ENCODE measurements at regions not wholly inside any gene's neighbourhood (a gene's known extent, or its start where the extent isn't known, plus 50 kb on each side); places are given as distances from the start of the nearest gene placed in this dataset.

DNA sequence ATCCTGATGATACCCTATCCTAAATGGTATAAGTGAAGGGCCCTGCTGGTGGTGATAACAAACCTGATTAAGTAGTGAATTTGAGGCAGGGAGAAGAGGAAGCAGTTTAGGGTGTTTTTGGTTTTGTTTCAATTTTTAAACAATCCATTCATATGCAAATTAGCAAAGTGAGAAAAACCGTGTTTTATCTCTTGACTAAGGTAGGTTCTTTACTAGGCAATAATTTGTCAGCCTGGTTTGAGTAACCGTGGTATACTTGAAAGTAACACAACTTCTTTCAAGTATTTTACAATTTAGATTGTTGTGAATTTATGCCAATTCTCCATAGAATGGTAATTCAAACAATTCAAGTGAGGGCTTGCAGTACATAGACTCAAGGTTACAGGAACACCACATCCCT lies 177.8 kb upstream of the CD180 start:
- DNase-seq (ENCODE audit: low read depth, low spot score) = no peak

DNA sequence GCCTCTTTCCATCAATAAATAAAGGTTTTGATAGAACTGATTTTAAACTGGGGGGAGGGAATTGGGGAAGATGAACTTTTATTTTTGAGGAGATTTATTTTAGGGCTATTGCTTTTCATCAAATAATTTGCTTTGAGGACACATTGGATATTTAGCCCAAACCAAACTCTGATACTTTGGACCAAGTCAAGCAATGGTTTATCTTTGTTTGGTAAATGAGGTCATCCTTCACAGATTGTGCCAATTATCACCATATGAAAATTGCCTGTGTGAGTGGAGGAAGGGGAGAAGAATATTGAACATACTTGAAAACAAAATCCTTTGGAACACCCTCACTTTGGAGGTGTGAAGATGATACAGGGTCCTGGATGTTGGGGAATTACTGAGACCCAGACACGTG lies 176.9 kb upstream of the CD180 start:
- DNase-seq (ENCODE audit: low read depth, low spot score) = no peak

DNA sequence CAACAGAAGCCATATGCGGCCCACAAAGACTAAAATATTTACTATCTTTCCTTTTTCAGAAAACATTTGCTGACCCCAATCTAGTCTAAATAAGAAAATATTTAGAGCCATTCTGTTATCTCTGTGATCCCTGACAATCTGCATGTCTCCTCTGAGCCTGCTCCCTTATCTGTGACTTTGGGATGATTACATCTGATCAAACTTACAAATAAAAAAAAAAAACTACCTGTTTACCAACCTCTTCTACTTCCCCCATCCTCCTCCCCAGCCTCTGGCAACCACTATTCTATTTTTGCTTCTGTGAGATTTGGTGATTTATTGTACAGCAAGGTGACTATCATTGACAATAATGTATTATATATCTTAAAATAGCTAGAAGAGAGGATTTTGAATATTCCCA lies 176.3 kb upstream of the CD180 start:
- DNase-seq (ENCODE audit: low read depth, low spot score) = no peak

DNA sequence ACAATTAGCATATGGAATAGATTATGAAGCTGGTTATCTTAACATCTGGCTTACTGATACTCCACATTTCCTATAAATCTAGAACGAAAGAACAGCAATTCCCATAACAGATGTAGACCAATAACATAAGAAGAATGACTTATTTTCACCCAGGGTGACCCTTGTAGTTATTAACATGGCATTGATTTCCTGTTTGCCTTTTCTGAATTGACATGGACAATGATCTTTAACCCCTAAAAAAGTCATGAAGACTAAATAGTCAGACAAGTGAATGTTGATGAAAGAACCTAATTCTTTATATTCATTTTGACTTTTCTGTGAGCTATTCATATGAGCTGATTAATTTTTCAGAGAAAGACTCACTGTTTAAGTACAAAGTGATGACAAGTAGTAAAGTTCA lies 175.3 kb upstream of the CD180 start:
- no peak for DNase-seq (ENCODE audit: low read depth, low spot score)

DNA sequence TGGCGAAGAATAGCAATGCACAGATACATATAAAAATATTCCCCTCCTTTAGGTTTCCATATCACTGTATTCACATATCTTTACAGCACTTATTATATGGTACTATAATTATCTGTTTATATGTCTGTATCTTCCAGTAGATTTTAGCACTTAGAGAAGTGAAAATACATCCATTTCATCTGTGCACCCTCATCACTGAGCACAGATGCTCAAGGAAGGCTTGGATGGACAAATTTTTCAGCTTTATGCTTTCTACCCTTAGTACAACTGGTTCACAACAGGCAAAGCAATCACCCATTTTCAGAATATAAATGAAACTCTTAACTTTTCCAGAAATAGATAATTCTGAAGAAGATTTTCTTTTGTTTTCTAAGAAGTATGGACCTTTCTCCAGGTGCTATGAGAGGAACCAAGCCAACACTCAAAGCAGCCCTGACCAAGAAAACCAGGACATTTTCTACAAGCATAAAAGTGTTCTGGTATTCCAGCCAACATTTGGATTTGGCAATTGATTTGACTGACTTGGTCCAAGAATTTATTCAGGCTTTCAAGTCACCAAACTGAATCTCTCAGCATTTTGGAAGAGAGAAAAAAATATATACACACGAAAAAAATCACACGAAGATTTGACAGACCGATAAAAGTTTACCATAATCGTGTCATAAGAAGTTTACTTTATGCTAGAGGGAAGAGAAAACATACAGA lies 170.2 kb upstream of the CD180 start:
- DNase-seq (ENCODE audit: low read depth, low spot score) = no peak

DNA sequence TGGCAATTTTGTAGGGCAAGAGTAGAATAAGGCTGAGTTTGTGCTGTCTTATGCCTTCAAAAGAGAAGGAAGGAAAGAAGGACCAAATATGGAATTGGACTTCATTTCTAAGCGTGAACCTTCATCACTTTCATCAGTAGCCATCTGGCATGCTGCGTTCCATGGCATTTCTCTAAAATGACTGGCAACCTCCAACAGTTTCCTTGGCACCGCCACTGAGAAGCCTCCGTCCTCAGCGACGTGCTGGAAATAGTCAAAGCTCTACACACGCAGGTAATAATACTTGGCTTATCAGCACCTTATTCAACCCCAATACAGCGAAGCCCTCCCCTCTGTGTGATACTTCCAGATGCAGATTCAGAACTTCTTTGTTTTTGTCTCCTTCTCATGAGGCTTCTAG lies 169.7 kb upstream of the CD180 start:
- DNase-seq (ENCODE audit: low read depth, low spot score) = no peak

DNA sequence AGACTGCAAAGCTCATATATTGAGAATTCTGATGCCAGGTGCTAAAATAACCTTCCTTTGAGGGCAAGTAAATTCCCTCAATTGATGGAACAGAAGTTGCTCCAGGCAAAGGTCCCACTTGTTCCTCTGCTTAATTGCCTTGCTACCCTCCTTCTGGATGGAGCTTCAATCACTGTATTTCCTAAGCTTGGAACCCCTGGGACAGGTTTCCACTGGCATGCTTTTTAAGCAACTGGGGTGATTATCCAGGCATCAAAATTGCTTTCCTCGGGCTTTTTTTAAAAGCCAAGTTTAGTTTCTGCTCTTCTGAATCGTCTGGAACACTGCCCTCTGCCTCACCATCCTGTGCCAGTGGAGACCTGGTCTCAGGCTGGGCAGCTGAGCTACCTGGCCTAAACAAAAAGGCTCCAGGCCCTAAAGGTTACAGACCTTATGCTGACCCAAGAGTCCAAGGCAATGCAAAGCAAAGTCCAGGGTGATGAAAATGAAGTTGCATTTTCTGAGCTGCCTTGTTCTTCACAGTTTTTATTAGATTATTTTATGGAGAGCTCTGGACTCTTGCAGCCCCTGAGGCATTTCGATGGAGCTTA lies 167.9 kb upstream of the CD180 start:
- DNase-seq (ENCODE audit: low read depth, low spot score) = no peak

DNA sequence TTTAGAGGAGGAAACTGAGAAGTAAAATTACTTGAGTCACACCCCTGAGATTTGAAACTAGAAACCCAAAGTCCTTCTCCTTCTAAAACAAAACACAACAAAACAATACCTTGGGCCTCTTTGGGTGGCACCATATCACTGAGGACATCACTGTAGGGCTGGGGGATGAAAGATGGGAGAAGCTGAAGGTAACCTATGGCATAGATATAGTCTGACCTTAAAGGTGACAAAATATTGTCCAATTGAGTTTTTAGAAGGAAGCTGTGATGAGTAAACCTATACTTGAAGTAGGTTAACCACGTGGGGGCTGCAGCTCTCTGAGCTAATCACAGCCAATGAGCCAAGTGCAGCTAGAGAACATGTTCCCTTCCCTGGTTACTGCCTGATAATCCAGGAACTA lies 167.4 kb upstream of the CD180 start:
- DNase-seq (ENCODE audit: low read depth, low spot score) = no peak

DNA sequence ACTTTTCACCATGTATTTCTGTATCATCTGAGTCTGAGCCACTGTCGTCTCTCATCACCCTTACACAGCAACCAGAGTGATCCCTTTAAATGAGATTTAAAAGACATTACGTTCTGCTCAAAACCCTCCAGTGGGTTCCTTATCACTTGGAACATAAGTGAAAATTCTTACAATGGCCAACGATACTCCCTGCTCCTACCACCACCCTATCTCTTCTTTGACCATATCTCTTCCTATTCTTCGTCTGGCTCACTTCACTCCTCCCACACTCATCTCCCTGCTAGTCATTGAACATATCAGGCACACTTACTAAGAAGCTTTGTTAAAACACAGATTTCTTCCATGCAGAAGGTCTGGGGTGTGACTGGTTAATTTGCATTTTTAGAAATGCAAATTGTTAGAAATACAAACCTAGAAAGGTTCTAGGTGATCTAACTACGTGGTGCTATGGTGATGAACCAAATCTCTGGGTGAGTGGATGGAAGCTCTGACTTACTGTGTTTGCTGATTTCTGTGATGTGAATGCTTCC lies 166.6 kb upstream of the CD180 start:
- no peak for DNase-seq (ENCODE audit: low read depth, low spot score)

DNA sequence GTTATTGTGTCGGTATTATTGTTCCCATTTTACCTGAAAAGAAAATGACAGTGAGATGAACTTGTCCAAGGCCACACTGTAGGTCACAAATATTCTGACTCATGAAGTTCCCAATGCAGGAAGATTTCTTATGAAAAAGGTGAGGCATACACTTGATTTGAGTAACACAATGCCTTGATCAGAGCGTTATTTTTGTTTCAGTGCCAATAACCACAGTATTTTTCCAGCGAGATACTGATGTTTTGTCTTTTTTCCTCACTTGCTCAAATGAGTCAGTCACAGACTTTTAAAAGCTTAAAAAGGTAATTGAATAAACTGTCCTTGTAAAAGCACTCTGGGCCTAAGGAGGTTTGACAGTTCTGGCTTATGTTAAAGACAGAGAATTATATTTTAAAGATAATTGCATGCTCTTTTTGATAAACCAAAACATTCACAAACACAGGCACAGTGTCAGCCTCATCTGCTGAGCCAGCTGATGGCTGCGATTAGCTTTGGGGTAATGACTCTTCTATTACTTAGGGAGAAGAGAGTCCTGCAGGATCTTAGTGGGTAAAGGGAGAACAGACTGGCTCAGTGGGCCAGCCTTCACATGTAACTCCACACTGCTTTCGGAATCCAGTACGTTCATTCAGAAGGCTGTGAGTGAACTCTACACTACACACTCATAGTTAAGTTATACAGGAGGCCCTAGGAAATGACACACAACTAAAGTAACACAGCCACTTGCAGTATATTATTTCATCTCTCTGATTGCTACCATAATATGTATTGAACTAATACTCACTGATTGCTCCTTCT lies 165.5 kb upstream of the CD180 start:
- peak; percentile 79 for DNase-seq (ENCODE audit: low read depth, low spot score)

DNA sequence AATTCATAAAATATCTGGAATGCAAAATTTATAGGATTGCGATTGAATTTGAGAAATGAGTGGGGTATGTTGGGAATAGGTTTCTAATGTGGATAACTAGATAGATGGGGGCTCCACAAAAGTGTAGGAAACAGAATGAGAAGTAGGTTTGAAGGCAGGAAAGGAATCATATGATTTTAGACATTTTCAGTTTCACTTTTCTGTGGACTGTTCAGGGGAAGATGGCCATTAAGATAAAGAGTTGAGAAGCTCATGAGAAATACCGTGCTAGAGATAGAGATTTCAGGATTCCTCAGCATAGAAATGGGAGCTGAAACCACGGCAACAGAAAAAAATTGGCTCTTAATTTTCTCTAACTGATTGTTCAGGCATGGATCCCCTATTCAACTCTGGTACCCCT lies 163.4 kb upstream of the CD180 start:
- no peak for DNase-seq (ENCODE audit: low read depth, low spot score)

DNA sequence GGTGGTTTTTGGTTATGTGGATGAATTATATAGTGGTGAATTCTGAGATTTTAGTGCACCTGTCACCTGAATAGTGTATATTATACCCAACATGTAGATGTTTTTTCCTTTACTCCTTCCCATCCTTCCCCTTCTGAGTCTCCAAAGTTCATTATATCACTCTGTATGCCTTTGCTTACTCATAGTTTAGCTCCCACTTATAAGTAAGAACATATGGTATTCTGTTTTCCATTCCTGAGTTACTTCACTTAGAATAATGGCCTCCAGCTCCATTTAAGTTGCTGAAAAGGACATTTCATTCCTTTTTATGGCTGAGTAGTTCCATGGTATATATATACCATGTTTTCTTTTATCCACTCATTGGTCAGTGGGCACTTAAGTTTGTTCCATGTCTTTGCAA lies 161.6 kb upstream of the CD180 start:
- DNase-seq (ENCODE audit: low read depth, low spot score) = no peak

DNA sequence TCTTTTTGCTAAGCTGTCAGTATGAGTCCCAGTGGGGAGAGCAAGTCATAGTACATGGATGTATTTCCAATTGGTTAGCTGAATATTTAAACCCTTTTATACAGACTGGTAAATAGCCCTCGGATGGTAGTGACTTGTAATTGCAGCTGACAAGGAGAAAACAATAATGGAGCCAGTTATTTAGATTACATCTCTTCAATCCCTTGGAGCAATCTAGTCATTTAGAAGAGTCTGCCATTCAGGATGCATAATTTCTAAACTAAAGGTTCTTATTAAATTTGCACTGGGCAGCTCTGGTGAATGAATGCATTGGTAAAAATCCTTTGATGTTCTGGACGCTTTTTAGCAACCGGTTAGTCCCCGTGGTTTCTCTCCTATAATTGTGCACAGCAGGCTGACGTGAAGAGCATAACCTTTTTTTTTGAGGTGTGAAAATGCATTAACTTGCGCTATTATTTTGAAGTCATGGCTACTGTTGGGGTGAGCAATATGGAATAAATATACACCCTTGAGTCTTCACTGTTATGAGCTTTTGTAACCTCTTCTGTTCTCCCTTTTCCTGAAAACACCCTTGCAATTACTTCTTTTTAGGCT lies 158.6 kb upstream of the CD180 start:
- no peak for DNase-seq (ENCODE audit: low read depth, low spot score)

DNA sequence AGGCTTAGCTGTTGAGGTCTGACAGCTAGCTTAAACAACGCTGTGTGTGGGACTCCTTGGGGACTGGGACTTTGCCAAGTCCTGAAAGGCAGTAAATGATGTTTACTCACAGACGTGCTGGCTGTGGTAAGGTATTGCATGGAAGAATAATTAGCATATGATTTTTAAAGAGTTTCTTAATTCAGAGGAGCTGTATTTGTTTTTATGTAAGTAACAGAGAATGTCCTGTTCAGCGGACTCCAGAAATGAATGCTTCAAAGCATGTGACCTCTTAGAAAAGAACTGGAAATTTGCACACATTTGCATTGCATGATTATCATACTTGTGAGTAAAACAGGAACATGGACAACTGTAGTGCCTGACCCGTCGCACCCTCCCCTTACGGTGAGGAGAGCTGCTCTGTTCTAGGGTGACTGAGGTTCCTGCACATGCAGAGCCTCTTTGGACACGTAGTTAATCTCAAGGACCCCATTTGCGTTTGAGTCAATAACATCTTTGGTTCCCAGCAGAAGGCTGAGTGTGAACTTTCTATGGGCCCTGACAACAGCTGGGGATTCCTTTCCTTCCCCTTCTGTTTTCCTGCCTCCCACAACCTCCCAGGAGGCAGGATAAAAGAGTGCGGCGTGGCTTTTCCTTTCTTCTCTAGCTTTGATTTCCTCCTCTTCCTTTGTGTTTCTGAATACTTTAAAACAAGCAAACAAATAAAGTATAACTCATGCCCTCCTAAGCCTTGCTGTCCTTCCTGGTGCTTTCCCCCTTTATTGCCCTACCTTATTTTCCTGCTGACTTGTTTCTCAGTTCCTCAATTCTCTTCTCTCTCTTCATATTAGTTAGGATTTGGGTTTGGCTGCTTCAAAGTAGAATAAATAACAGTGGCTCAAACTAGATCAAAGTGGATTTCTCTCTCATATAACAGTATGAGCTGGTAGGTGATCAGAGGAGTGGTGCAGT lies 157.2 kb upstream of the CD180 start:
- peak; percentile 82 for DNase-seq (ENCODE audit: low read depth, low spot score)

DNA sequence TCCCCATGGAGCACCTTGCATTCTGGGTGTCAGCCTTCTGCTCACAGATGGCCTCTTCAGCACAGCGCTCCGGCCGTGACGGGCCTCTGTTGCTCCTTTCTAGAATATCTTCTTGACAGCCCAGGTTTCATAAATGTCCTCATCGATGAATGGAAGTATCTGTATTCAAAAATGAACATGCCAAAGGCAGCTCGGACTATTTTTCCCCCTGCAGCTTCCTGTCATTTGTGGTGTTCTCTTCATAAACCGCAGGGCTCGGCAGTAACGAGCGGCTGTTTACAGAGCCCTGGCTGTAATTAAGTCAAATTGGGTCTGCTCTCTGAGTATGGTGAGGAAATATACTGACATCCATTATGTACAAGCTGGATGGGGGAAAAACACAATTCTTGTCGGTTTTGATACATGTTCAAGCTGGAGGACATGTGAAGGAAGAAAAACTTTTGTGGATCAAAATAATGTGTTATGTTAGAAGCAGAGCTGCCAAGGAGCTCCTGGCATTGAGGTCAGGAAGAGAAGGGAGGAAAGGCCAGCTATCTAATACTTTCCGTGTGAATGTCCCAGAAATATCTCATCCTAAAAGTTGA lies 154.1 kb upstream of the CD180 start:
- peak; percentile 49 for DNase-seq (ENCODE audit: low read depth, low spot score)

DNA sequence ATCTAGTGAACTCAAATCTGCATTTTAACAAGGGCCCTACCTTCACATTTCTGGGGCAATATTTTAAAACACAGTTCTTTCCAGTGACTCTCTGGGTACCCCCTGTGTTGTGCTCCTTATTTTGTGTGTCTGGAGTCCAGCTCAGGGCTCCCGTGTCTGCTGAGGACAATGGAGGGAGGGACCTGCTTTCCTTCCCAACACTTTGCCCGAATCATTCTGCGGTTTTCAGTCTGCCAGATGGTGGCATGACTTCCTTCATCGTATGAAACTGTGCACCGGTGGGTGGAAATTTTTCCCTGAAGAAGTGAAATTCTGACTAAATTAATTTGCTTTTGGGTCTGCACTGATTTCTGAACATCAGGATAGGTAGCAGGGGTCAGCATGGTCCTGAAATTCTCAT lies 153.6 kb upstream of the CD180 start:
- DNase-seq (ENCODE audit: low read depth, low spot score) = no peak

DNA sequence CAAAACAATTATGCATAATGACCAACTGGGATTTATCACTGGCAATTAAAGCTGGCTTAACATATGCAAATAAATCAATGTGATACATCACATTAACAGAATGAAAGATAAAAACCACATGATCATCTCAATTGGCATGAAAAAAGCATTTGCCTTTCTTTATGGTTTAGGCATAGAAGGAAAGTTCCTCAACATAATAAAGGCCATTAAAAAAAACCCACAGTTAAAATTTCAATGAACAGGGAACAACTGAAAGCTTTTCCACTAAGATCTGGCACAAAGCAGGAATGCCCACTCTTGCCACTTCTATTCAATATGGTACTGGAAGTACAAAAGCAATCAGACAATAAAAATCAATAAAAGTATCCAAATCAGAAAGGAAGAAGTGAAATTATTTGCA lies 151.2 kb upstream of the CD180 start:
- DNase-seq (ENCODE audit: low read depth, low spot score) = no peak

DNA sequence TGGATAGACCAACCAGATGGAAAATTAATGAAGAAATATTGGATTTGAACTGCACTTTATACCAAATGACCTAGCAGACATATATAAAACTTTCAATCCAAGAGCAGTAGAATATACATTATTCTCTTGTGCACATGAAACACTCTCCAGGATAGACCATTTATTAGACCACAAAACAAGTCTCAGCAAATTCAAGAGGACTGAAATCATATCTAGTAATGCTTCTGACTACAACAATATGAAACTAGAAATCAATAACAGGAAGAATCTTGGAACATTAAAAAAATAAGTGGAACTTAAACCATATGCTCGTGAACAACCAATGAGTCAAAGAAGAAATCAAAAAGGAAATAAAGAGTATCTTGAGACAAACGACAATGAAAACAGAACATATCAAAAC lies 150.0 kb upstream of the CD180 start:
- DNase-seq (ENCODE audit: low read depth, low spot score) = no peak

DNA sequence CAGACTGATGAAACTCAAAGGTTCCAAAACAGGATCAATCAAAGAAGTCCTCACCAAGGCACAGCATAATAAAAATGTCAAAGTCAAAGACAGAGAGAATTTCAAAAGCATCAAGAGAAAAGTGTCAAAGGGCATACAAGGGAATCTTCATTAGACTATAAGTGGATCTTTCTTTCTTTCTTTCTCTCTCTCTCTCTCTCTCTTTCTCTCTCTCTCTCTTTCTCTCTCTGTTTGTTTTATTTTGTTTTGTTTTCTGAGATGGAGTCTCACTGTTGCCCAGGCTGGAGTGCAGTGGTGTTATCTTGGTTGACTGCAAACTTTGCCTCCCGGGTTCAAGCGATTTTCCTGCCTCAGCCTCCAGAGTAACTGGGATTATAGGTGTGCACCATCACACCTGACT lies 148.3 kb upstream of the CD180 start:
- no peak for DNase-seq (ENCODE audit: low read depth, low spot score)

DNA sequence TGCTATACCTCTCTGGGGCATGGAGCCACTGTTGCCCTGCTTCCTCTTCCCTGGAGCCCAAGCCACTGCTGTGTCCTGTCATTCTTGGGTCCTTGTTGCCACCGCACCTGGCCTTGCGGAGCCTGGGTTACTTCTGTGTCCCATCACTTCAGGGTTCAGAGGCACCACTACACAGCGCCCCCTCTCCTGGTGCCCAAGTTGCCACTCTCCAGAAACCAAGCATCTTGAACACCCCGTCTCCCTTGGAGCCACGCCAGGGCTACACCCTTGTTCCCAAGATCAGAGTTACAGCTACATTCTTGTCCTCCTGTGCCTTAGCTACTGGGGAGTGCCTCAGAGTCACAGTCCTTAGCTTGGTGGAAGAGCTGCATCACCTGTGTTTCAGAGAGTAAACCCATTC lies 147.2 kb upstream of the CD180 start:
- DNase-seq (ENCODE audit: low read depth, low spot score) = no peak

DNA sequence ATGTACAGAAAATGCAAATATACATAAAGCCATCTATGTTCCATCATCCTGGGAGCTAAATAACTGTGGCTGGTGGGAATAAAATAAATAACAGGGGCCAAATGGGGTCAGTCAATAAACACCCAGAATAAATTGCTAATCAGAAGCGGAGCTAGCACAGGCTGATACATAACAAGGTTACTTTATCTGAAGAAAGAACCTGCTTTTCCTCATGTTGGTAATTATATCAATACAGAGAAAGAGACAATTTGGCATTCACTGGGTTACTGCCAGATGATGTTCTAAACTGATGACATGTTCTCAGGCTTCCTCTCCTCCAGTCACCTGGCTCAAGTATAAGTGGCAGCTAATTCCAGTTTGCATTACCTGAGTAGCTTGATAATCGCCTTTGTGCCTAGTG lies 144.9 kb upstream of the CD180 start:
- DNase-seq (ENCODE audit: low read depth, low spot score) = no peak
